Choroid plexus epithelial cell (primary cell): ENCODE measurements at regions not wholly inside any gene's neighbourhood (a gene's known extent, or its start where the extent isn't known, plus 50 kb on each side); places are given as distances from the start of the nearest gene placed in this dataset.

ENCODE experiments used
- DNase-seq: peaks from one replicate; pipeline ENCODE4 v3.0.0-alpha.2; 2010; ENCODE audit warnings: low read depth
- H3K4me3 ChIP-seq: 2 replicates; pipeline ENCODE4 v1.5.1; 2011; ENCODE audit warnings: low read depth, mild to moderate bottlenecking, control low read depth, low read length, moderate library complexity
- TF ChIP-seq, protein P1 (sequence below): conservative IDR thresholded peaks from 2 replicates; pipeline ENCODE4 v1.5.1; 2011; ENCODE audit warnings: low read depth, mild to moderate bottlenecking, control low read depth, inconsistent platforms, low read length, moderate library complexity

DNA sequence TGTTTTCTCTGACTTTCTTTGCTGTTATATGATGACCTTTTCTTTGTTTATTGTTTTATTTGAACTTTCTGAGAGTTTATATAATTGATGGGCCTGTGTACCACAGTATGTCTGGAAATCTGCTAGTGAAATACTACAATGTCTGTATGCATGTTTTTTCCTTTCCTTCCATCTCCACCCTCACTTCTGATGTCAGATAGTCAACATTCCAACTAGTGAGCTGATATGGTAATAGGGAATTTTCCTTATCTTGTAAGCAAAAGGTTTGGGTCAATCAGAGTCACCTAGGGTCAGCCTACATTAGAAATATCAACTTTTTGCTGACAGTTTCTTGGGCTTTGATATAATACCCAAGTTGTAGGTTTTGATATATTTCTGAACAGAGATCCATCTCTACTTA, 103.2 kb downstream of the MAT2B start:
- no peak overlapping the region for H3K4me3 ChIP-seq
- TF ChIP-seq, protein P1, sequence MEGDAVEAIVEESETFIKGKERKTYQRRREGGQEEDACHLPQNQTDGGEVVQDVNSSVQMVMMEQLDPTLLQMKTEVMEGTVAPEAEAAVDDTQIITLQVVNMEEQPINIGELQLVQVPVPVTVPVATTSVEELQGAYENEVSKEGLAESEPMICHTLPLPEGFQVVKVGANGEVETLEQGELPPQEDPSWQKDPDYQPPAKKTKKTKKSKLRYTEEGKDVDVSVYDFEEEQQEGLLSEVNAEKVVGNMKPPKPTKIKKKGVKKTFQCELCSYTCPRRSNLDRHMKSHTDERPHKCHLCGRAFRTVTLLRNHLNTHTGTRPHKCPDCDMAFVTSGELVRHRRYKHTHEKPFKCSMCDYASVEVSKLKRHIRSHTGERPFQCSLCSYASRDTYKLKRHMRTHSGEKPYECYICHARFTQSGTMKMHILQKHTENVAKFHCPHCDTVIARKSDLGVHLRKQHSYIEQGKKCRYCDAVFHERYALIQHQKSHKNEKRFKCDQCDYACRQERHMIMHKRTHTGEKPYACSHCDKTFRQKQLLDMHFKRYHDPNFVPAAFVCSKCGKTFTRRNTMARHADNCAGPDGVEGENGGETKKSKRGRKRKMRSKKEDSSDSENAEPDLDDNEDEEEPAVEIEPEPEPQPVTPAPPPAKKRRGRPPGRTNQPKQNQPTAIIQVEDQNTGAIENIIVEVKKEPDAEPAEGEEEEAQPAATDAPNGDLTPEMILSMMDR, result no peak
- no peak for DNase-seq

DNA sequence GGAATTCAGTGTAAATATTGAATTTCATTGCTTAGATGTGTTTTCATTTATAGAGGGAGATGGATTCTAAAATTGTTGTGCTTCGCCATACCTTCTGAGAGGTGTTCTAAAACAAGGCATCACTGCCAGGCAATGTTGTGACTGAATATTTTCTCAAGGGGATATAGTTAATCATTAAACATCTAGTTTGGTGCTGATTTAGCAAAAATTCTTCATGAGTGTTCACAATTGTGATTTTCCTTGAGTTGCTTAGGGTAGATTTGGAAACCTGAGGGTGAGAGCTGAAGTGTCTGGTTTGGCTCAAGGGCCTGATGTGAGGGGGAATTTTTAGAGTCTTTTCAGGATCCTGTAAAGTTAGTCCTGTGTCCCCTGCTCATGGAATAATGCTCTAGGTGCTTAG, 104.5 kb downstream of the MAT2B start:
- no peak for DNase-seq
- TF ChIP-seq, protein P1, result no peak
- H3K4me3 ChIP-seq, result no peak overlapping the region

DNA sequence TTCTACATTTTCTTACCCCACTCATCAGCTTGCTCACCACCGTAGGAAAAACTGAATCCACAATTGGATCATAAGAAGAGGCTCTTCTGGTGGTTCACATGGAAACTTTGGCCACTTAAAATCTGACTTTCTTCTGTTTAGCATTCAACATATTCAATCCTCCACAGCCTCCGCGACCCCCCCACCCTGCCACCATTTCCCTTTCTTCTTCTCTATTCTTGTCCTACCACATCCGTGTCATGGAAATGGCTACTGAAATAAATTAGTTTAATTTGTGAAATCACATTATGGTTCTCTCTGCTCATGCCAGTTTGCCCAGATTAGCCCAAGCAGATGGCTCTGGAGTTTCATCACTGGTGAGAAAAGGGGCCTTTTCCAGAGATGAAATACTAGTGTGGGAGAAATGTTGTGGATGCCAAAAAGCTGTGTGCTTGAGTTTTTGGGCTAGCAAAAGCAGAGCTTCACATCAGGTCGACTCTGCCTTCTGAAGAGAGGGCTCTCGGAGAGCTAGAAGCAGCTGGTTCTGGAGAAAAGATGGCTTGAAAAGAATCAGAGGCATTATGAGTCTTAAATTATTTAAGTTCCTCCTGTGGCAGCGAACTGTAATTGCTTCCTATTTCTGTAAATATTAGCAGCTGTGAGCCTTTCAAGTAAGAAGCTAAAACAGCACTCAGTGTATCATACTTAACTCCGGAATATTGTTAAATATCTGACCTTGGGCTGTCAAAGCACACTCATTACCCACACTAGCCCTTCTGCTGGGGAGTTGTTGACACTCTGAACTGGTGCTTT, 107.1 kb downstream of the MAT2B start:
- TF ChIP-seq, protein P1, result no peak
- peak; percentile 3 for DNase-seq

DNA sequence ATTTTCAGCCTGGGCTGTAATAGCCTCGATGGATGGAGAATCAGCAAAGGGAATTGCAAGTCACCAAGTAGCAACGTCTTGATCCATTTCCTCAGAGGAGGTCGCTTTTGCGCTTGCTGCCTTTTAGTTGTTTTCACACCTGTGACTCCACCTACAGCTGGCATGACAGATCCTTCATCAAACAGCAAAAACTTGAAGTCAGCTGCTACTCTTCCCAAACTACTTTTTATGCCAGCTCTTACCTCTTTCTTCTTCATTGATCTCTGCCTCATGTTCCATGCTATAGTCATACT, 107.7 kb downstream of the MAT2B start:
- no peak for DNase-seq
- no peak overlapping the region for H3K4me3 ChIP-seq
- TF ChIP-seq, protein P1, result no peak

More for the DNA sequence above, 107.1 kb downstream of the MAT2B start:
- H3K4me3 ChIP-seq, result no peak overlapping the region

DNA sequence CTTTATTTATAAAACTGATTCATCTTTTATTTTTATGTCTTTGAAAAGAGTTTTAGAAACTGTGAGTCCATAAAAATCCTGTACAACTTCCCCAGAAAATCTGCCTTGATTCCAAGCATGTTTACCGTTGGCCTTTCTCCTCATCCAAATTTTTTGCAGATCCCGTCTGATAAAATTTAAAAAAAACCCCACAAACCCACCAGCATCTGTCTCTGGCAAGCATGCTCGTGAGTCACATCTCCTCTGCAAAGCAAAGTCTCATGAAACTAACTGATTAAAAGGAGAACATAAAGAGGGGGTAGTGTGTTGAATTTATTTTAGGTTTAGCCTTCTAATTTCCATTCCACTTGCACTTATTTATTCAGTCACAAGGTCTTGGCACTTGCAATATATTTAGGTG, 109.4 kb downstream of the MAT2B start:
- DNase-seq, result no peak
- TF ChIP-seq, protein P1, result no peak

DNA sequence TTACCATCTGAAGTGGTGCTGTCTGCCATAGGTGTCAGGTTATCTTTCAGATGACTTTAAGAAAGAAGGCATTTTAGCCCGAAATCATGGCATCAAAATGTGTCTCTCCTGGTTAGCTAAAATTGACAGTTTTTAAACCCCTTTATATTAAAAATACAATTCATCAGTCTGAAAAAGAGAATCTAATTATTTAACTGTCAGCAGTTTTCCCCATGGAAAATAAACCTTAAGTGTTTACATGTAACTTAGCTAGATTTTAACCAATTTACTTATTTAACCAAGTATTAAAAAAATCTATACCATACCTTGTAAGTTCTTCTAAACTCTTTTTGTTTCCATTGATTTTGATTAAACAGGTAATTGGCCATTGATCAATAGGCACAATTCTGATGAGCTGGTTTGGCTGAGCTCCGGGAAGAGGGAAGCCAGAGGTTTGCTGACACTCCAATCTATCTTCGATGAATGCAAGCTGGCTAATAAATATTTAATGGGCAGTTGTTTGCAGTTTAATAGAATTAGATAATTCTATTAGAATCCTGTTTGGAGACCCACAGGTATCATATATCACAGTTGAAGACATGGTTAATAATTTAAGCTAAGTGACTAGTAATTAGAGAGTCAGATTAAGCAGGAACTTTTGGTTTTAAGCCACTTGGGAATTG, 114.0 kb downstream of the MAT2B start:
- DNase-seq, result no peak
- TF ChIP-seq, protein P1, result no peak
- no peak overlapping the region for H3K4me3 ChIP-seq

More for the DNA sequence above, 109.4 kb downstream of the MAT2B start:
- no peak overlapping the region for H3K4me3 ChIP-seq

DNA sequence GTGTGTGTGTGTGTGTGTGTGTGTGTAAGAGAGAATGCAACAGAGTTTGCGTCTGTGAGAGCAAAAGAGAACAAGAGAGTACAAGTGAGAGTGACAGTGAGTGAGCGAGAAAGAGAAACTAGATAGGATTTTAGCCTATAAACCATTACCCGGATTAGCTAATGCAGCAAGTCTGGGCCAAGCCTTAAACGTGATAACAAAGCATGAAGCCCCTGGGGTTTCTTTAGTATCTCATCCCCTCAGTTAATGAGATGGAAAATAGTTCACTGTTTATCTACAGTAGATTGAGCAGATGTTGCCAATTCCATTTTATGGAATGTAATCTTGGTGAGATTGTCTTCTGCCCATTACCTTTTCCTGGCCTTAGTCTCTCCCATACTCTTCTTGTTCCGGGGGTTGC, 114.5 kb downstream of the MAT2B start:
- TF ChIP-seq, protein P1, result no peak
- H3K4me3 ChIP-seq, result no peak overlapping the region
- no peak for DNase-seq
